GM12872 (cell line): ENCODE measurements at regions not wholly inside any gene's neighbourhood (a gene's known extent, or its start where the extent isn't known, plus 50 kb on each side); places are given as distances from the start of the nearest gene placed in this dataset.

Experiments
- TF ChIP-seq, protein P1 (sequence below): IDR thresholded peaks from 3 replicates; pipeline ENCODE4 v1.5.1; 2011; ENCODE audit warnings: low read depth, mild to moderate bottlenecking, low read length, moderate library complexity; ENCODE audit not compliant: insufficient read depth

DNA sequence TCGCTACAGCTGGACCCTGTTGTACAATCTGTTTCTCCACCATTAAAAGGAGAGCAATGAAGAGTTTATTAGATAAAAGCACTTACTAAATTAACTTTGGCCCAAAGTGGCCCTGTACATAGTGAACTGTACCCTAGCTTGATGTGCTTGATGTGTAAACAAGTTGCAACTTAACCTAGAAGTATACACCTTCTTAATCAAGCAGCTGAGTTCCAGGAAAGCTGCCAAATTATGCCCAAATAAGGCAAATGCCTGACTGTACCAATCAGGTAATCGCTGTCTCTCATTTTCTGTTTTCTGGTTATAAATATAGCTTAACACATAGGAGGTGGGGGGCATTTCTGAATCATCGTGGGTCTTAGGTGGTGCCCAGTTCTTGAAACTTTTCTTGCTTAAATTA lies 704.8 kb upstream of the CBLB start:
- TF ChIP-seq, protein P1, sequence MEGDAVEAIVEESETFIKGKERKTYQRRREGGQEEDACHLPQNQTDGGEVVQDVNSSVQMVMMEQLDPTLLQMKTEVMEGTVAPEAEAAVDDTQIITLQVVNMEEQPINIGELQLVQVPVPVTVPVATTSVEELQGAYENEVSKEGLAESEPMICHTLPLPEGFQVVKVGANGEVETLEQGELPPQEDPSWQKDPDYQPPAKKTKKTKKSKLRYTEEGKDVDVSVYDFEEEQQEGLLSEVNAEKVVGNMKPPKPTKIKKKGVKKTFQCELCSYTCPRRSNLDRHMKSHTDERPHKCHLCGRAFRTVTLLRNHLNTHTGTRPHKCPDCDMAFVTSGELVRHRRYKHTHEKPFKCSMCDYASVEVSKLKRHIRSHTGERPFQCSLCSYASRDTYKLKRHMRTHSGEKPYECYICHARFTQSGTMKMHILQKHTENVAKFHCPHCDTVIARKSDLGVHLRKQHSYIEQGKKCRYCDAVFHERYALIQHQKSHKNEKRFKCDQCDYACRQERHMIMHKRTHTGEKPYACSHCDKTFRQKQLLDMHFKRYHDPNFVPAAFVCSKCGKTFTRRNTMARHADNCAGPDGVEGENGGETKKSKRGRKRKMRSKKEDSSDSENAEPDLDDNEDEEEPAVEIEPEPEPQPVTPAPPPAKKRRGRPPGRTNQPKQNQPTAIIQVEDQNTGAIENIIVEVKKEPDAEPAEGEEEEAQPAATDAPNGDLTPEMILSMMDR = no peak

DNA sequence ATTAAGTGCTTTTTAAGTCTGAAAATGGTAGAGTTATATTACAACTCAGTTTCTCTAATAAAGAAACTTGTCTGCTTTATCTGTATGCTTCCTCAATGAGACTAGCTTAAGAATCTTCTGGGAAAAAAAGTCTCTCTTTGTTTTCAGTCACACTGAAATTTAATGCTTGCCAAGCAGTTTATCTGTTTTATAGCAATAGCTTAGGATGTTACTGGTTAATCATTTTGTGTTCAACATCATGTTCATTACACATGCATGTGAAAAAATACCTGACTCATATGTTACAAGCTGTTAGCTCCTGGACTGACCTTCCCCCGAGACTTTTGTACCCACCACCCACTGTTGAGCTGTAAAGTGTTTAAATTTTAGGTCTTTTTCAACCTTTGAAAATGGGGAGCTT lies 706.2 kb upstream of the CBLB start:
- TF ChIP-seq, protein P1 = no peak

DNA sequence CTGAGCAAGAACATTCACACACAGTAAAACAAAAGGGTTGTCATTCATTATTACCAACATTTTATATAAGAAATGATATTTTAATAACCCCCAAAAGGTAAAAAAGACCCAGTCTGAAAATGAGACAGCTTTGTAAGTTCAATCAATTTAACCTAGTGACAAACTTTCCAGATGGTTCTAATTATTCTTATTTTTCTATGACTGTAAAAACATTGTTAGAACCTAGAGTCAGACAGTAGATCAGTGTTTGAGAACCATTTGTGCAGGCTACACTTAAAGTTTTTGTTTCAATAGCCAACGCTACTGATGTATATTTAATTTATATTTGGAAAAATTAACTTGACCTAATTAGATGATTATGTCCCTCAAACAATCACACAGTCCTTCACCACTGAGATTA lies 708.4 kb upstream of the CBLB start:
- TF ChIP-seq, protein P1 = no peak

DNA sequence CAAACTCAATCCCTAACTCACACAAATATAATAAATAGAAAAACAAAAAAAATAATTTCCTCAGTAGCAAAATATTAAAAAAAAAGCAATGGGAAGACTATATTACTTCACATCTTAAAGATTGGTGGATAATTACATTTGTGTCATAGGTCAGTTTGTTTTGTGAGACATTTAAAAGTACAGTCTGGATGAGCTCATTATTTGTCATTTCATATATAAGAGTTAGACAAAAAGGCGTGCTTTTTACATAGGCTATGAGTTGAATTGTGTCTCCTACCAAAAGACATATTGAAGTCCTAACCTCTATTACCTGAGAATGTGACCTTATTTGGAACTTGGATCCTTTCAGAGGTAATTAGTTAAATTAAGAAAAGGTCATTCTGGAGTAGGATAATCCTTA lies 710.1 kb upstream of the CBLB start:
- TF ChIP-seq, protein P1 = no peak

DNA sequence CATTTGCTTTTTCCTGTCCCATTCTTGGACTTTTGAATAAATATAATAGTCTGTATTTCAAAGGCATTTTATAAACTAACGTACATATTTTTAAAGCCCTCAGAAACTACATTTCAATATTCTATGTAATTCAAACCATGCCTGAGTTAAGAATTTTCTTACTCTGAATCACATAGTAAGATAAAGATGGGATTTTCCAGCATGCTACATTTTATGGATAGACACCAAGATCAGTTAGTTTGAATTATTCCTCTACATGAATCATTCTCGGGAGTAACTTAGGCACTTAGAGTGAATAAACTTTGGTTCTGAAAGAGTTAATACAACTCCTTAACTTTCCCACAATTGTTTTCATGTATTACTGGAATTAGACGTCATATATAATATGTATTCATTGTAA lies 713.3 kb upstream of the CBLB start:
- TF ChIP-seq, protein P1 = no peak

DNA sequence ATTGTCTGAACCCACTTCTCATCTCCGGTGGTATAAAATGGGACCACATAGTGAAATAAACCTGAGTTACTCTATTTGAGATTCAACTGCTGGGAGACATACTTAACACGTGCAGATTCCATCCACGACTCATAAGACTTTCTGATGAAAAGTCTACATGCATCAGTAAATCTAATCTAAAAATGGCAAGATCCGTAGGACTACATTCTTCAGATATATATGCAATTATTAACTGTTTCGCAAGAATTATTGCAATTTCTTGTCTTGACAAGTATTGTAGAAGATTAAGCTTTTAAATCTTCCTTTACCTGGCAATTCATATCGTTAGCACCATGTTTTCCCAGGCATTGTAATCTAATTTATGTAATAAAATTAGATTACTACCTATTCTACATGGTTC lies 718.7 kb upstream of the CBLB start:
- TF ChIP-seq, protein P1 = no peak

DNA sequence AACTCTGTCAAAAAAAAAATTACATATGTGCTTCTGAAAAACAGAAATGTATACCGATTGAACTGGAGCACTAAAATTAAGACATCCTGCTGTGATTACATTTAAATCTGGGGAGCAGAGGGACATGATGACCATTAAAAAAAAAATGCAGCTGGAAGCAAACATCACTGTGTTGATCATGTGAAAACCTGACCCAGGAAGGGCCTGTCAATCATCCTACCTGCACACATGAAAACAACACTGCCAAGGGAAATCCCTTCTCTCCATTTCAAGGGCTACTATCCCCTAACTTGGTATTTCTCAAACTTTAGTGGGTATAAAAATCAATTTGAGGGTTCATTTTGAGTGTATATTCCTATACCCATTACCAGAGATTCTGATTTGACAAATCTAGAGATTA lies 719.9 kb upstream of the CBLB start:
- TF ChIP-seq, protein P1 = no peak
